Esophagus squamous epithelium (tissue), 4 donors: ENCODE measurements at regions not wholly inside any gene's neighbourhood (a gene's known extent, or its start where the extent isn't known, plus 50 kb on each side); places are given as distances from the start of the nearest gene placed in this dataset.
"Not testable (repeated sequence)": the region's sequence is repeated elsewhere in the genome, so short reads cannot be mapped to it uniquely, and the experiment has no call there.

Source experiments
- POLR2A ChIP-seq, 4 donors: fragments of 450-650 bp; IDR thresholded peaks; one replicate each; pipeline ENCODE4 v1.6.1; 2017; ENCODE audit warnings: antibody characterized with exemption in 4 of 4, mild to moderate bottlenecking in 4 of 4, moderate library complexity in 3 of 4
- TF ChIP-seq, protein P1 (sequence below), 6 experiments: fragments of 450-650 bp in 4 of 6; fragments of 200-600 bp in 2 of 6; sonication (generic) in 2 of 6; IDR thresholded peaks; one replicate each; pipeline ENCODE4 v1.5.1; 2016 to 2019; ENCODE audit warnings: antibody characterized with exemption in 6 of 6, mild to moderate bottlenecking in 4 of 6, moderate library complexity in 4 of 6

DNA sequence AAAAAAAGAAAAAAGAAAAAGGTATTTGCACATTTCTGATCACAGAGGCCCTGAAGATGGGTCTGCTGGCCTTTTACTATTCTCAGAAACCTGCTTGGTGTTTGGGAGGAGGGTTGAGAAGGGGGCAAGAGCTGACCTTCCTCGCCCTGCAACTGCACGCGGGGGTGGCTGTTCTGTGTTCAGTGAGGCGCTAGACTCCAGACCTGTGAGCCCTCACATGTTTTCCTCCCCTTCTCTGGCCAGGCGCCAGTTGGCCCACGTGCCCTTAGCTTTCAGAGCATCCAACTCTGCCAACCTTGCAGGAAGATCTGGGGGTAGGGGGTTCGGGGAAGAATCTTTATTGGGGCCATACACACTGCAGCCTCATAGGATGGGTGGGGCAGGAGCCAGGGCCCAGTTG is 123.8 kb downstream of the SEPTIN7 start:
- not testable (repeated sequence) for TF ChIP-seq POLR2A (IDR thresholded peaks at IDR 0.05)
- TF ChIP-seq, protein P1, sequence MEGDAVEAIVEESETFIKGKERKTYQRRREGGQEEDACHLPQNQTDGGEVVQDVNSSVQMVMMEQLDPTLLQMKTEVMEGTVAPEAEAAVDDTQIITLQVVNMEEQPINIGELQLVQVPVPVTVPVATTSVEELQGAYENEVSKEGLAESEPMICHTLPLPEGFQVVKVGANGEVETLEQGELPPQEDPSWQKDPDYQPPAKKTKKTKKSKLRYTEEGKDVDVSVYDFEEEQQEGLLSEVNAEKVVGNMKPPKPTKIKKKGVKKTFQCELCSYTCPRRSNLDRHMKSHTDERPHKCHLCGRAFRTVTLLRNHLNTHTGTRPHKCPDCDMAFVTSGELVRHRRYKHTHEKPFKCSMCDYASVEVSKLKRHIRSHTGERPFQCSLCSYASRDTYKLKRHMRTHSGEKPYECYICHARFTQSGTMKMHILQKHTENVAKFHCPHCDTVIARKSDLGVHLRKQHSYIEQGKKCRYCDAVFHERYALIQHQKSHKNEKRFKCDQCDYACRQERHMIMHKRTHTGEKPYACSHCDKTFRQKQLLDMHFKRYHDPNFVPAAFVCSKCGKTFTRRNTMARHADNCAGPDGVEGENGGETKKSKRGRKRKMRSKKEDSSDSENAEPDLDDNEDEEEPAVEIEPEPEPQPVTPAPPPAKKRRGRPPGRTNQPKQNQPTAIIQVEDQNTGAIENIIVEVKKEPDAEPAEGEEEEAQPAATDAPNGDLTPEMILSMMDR (IDR thresholded peaks at IDR 0.05) = not testable (repeated sequence)
